HUES64 (cell line): ENCODE measurements at regions not wholly inside any gene's neighbourhood (a gene's known extent, or its start where the extent isn't known, plus 50 kb on each side); places are given as distances from the start of the nearest gene placed in this dataset.

Experiments used
- H3K27ac ChIP-seq: 2 replicates; pipeline ENCODE4 v1.7.0; 2013; ENCODE audit warnings: low read depth, low read length, inconsistent platforms
- H3K27me3 ChIP-seq: 2 replicates; pipeline ENCODE4 v1.6.1; 2013; ENCODE audit warnings: mild to moderate bottlenecking, low read length; ENCODE audit not compliant: insufficient read depth
- H3K36me3 ChIP-seq: 2 replicates; pipeline ENCODE4 v1.6.1; 2013; ENCODE audit warnings: mild to moderate bottlenecking, low read length; ENCODE audit not compliant: insufficient read depth
- H3K4me1 ChIP-seq: 2 replicates; pipeline ENCODE4 v1.6.1; 2013; ENCODE audit warnings: mild to moderate bottlenecking, low read length, moderate library complexity; ENCODE audit not compliant: insufficient read depth
- H3K4me3 ChIP-seq: 2 replicates; pipeline ENCODE4 v1.5.1; 2013; ENCODE audit warnings: mild to moderate bottlenecking, low read length, moderate library complexity
- H3K9ac ChIP-seq: 2 replicates; pipeline ENCODE4 v1.6.1; 2013; ENCODE audit warnings: mild to moderate bottlenecking, low read depth, low read length
- H3K9me3 ChIP-seq: 2 replicates; pipeline ENCODE4 v1.6.1; 2013; ENCODE audit warnings: low read depth, low read length; ENCODE audit not compliant: insufficient read depth
- WGBS: fragments of 150-250, 120-280 bp; methylation state at CpG from one replicate; pipeline ENCODE4 v1.1.7; 2013; ENCODE audit warnings: missing lambda C conversion rate; 5-methylcytosine and 5-hydroxymethylcytosine counted together

GRCh38 chr17:77492446-77493237, 351.9 kb downstream of the SEC14L1 start:
- Histone ChIP-seq H3K9me3 (no peaks in the 10 kb centered on the region), H3K9ac (no peak overlapping the region), H3K27ac (no peak overlapping the region), H3K4me3 (no peak overlapping the region), H3K36me3 (peaks cover 88% of the 10 kb centered on the region), H3K4me1 (no peaks in the 10 kb centered on the region), H3K27me3 (no peaks in the 10 kb centered on the region)
- 96% methylated on average over 23 of the region's 23 CpGs for WGBS

GRCh38 chr17:77493238-77493820, 352.6 kb downstream of the SEC14L1 start:
- no peak overlapping the region for H3K9ac ChIP-seq
- 90% methylated on average over 11 of the region's 11 CpGs for WGBS
- no peaks in the 10 kb centered on the region for H3K9me3 ChIP-seq
- H3K36me3 ChIP-seq: peaks cover 82% of the 10 kb centered on the region
- no peak overlapping the region for H3K4me3 ChIP-seq
- H3K27me3 ChIP-seq: no peaks in the 10 kb centered on the region
- no peak overlapping the region for H3K27ac ChIP-seq
- no peaks in the 10 kb centered on the region for H3K4me1 ChIP-seq

GRCh38 chr17:77493901-77494663, 353.3 kb downstream of the SEC14L1 start:
- Histone ChIP-seq H3K36me3 (peaks cover 79% of the 10 kb centered on the region), H3K27me3 (no peaks in the 10 kb centered on the region), H3K4me3 (no peak overlapping the region), H3K9me3 (no peaks in the 10 kb centered on the region), H3K27ac (0 out of 2 replicates have a peak overlapping the region, but pooled peaks have one; percentile 55), H3K4me1 (no peaks in the 10 kb centered on the region), H3K9ac (no peak overlapping the region)
- 98% methylated on average over 7 of the region's 9 CpGs for WGBS

GRCh38 chr17:77494664-77495435, 354.1 kb downstream of the SEC14L1 start:
- 0 out of 2 replicates have a peak overlapping the region, but pooled peaks have one; percentile 55 for H3K27ac ChIP-seq
- H3K9me3 ChIP-seq: no peaks in the 10 kb centered on the region
- 53% methylated on average over 18 of the region's 18 CpGs for WGBS
- H3K4me1 ChIP-seq: no peaks in the 10 kb centered on the region
- H3K36me3 ChIP-seq: peaks cover 78% of the 10 kb centered on the region
- no peak overlapping the region for H3K9ac ChIP-seq
- H3K4me3 ChIP-seq: no peak overlapping the region
- H3K27me3 ChIP-seq: no peaks in the 10 kb centered on the region

- whole genome bisulfite sequencing: 94% methylated on average over 11 of the region's 11 CpGs
- H3K9me3 ChIP-seq: no peaks in the 10 kb centered on the region
- H3K36me3 ChIP-seq: peaks cover 75% of the 10 kb centered on the region
- no peak overlapping the region for H3K9ac ChIP-seq
- H3K4me3 ChIP-seq: no peak overlapping the region
- no peak overlapping the region for H3K27ac ChIP-seq
- no peaks in the 10 kb centered on the region for H3K4me1 ChIP-seq
- no peaks in the 10 kb centered on the region for H3K27me3 ChIP-seq
Measured at GRCh38 chr17:77495575-77495974, 354.8 kb downstream of the SEC14L1 start.

- 96% methylated on average over 12 of the region's 12 CpGs for WGBS
Measured at GRCh38 chr17:77496401-77496801, 355.6 kb downstream of the SEC14L1 start.

GRCh38 chr17:77496831-77497577, 356.2 kb downstream of the SEC14L1 start:
- Histone ChIP-seq H3K36me3 (peaks cover 74% of the 10 kb centered on the region), H3K9me3 (no peaks in the 10 kb centered on the region), H3K4me1 (no peaks in the 10 kb centered on the region), H3K4me3 (no peak overlapping the region), H3K9ac (no peak overlapping the region), H3K27ac (no peak overlapping the region), H3K27me3 (no peaks in the 10 kb centered on the region)
- WGBS: 90% methylated on average over 9 of the region's 9 CpGs

More at GRCh38 chr17:77496401-77496801, 355.6 kb downstream of the SEC14L1 start:
- Histone ChIP-seq H3K27me3 (no peaks in the 10 kb centered on the region), H3K9me3 (no peaks in the 10 kb centered on the region), H3K4me1 (no peaks in the 10 kb centered on the region), H3K27ac (no peak overlapping the region), H3K9ac (no peak overlapping the region), H3K36me3 (peaks cover 74% of the 10 kb centered on the region), H3K4me3 (no peak overlapping the region)

GRCh38 chr17:77497578-77497934, 356.8 kb downstream of the SEC14L1 start:
- 93% methylated on average over 8 of the region's 8 CpGs for WGBS
- Histone ChIP-seq H3K4me3 (no peak overlapping the region), H3K27ac (no peak overlapping the region), H3K27me3 (no peaks in the 10 kb centered on the region), H3K9ac (no peak overlapping the region), H3K4me1 (no peaks in the 10 kb centered on the region), H3K9me3 (no peaks in the 10 kb centered on the region), H3K36me3 (peaks cover 68% of the 10 kb centered on the region)

- H3K9ac ChIP-seq: no peak overlapping the region
- H3K27me3 ChIP-seq: no peaks in the 10 kb centered on the region
- H3K4me3 ChIP-seq: no peak overlapping the region
- 96% methylated on average over 24 of the region's 25 CpGs for WGBS
- H3K36me3 ChIP-seq: peaks cover 61% of the 10 kb centered on the region
- no peaks in the 10 kb centered on the region for H3K4me1 ChIP-seq
- H3K27ac ChIP-seq: no peak overlapping the region
- H3K9me3 ChIP-seq: no peaks in the 10 kb centered on the region
Measured at GRCh38 chr17:77498091-77498741, 357.4 kb downstream of the SEC14L1 start.
